ENCODE measurements at regions not wholly inside any gene's neighbourhood (a gene's known extent, or its start where the extent isn't known, plus 50 kb on each side); places are given as distances from the start of the nearest gene placed in this dataset.

- TF ChIP-seq CTCF (IDR thresholded peaks at IDR 0.05; ENCODE audit: insufficient read depth, low read depth, low read length) (no peak), EZH2 (IDR thresholded peaks at IDR 0.05; ENCODE audit: insufficient read depth, low read length) (no peak)
Measured at GRCh38 chr3:117310536-117310935, 601.0 kb downstream of the TUSC7 start.

All from astrocyte (in vitro differentiated cells and primary cell).